ENCODE measurements at regions not wholly inside any gene's neighbourhood (a gene's known extent, or its start where the extent isn't known, plus 50 kb on each side); places are given as distances from the start of the nearest gene placed in this dataset.

- Histone ChIP-seq H4K20me1 (ENCODE audit: insufficient read depth, low read length) (no peaks in the 10 kb centered on the region), H3K27ac (ENCODE audit: low read length) (no peak overlapping the region), H3K4me1 (ENCODE audit: low read length) (no peaks in the 10 kb centered on the region), H3K9me3 (replicated peaks; ENCODE audit: insufficient read depth, low read length) (no peaks in the 10 kb centered on the region), H3K79me2 (ENCODE audit: low read length) (no peaks in the 10 kb centered on the region), H3K4me2 (ENCODE audit: low read depth, low read length) (no peak overlapping the region), H3K27me3 (replicated peaks; ENCODE audit: insufficient read depth, low read length) (no peaks in the 10 kb centered on the region), H2AFZ (ENCODE audit: low read length) (no peak overlapping the region), H3K4me3 (ENCODE audit: low read length) (no peak overlapping the region), H3F3A (ENCODE audit: insufficient read depth, low read length) (no peaks in the 10 kb centered on the region), H3K9me2 (replicated peaks; ENCODE audit: insufficient read depth, low read length) (no peaks in the 10 kb centered on the region), H3K36me3 (replicated peaks; ENCODE audit: insufficient read depth, low read length) (no peaks in the 10 kb centered on the region), H3K9ac (ENCODE audit: low read length) (no peak overlapping the region)
- no peak for DNase-seq
- TF ChIP-seq EZH2phosphoT487 (IDR thresholded peaks at IDR 0.05; ENCODE audit: low read length) (no peak), EZH2 (optimal IDR thresholded peaks at IDR 0.05; ENCODE audit: low read depth, low read length) (no peak), CTCF (IDR thresholded peaks at IDR 0.05; ENCODE audit: low read length) (no peak)
These were observed 105.4 kb downstream of the ACKR3 start for GRCh38 chr2:236675051-236675450.

GRCh38 chr2:236675526-236675925 lies 105.9 kb downstream of the ACKR3 start:
- DNase-seq = no peak
- Histone ChIP-seq H4K20me1 (ENCODE audit: insufficient read depth, low read length) (no peaks in the 10 kb centered on the region), H3K27me3 (replicated peaks; ENCODE audit: insufficient read depth, low read length) (no peaks in the 10 kb centered on the region), H3K79me2 (ENCODE audit: low read length) (no peaks in the 10 kb centered on the region), H3K27ac (ENCODE audit: low read length) (no peak overlapping the region), H2AFZ (ENCODE audit: low read length) (no peak overlapping the region), H3K9me2 (replicated peaks; ENCODE audit: insufficient read depth, low read length) (no peaks in the 10 kb centered on the region), H3K36me3 (replicated peaks; ENCODE audit: insufficient read depth, low read length) (no peaks in the 10 kb centered on the region), H3K9ac (ENCODE audit: low read length) (no peak overlapping the region), H3K4me3 (ENCODE audit: low read length) (no peak overlapping the region), H3F3A (ENCODE audit: insufficient read depth, low read length) (no peaks in the 10 kb centered on the region), H3K4me1 (ENCODE audit: low read length) (no peaks in the 10 kb centered on the region), H3K9me3 (replicated peaks; ENCODE audit: insufficient read depth, low read length) (no peaks in the 10 kb centered on the region), H3K4me2 (ENCODE audit: low read depth, low read length) (no peak overlapping the region)
- TF ChIP-seq CTCF (IDR thresholded peaks at IDR 0.05; ENCODE audit: low read length) (no peak), EZH2 (optimal IDR thresholded peaks at IDR 0.05; ENCODE audit: low read depth, low read length) (no peak), EZH2phosphoT487 (IDR thresholded peaks at IDR 0.05; ENCODE audit: low read length) (no peak)

GRCh38 chr2:236676136-236676873 lies 106.7 kb downstream of the ACKR3 start:
- TF ChIP-seq CTCF (IDR thresholded peaks at IDR 0.05; ENCODE audit: low read length) = no peak
- no peak for TF ChIP-seq EZH2phosphoT487 (IDR thresholded peaks at IDR 0.05; ENCODE audit: low read length)
- TF ChIP-seq EZH2 (optimal IDR thresholded peaks at IDR 0.05; ENCODE audit: low read depth, low read length) = no peak
- no peaks in the 10 kb centered on the region for H3K9me3 ChIP-seq (replicated peaks; ENCODE audit: insufficient read depth, low read length)
- no peak overlapping the region for H3K27ac ChIP-seq (ENCODE audit: low read length)
- H3F3A ChIP-seq (ENCODE audit: insufficient read depth, low read length) = no peaks in the 10 kb centered on the region
- no peak overlapping the region for H2AFZ ChIP-seq (ENCODE audit: low read length)
- H3K79me2 ChIP-seq (ENCODE audit: low read length) = no peaks in the 10 kb centered on the region
- H3K36me3 ChIP-seq (replicated peaks; ENCODE audit: insufficient read depth, low read length) = no peaks in the 10 kb centered on the region
- H3K9ac ChIP-seq (ENCODE audit: low read length) = no peak overlapping the region
- H4K20me1 ChIP-seq (ENCODE audit: insufficient read depth, low read length) = no peaks in the 10 kb centered on the region
- H3K4me3 ChIP-seq (ENCODE audit: low read length) = no peak overlapping the region
- no peaks in the 10 kb centered on the region for H3K4me1 ChIP-seq (ENCODE audit: low read length)
- H3K27me3 ChIP-seq (replicated peaks; ENCODE audit: insufficient read depth, low read length) = no peaks in the 10 kb centered on the region
- no peak for DNase-seq
- no peak overlapping the region for H3K4me2 ChIP-seq (ENCODE audit: low read depth, low read length)
- H3K9me2 ChIP-seq (replicated peaks; ENCODE audit: insufficient read depth, low read length) = no peaks in the 10 kb centered on the region
